ENCODE measurements at regions not wholly inside any gene's neighbourhood (a gene's known extent, or its start where the extent isn't known, plus 50 kb on each side); places are given as distances from the start of the nearest gene placed in this dataset.

- Histone ChIP-seq H4K20me1 (ENCODE audit: control insufficient read depth, extremely low read depth, insufficient read depth, low read length) (no peaks in the 10 kb centered on the region), H2AFZ (ENCODE audit: control insufficient read depth, low read length) (no peak overlapping the region), H3K4me3 (ENCODE audit: control insufficient read depth in 2 of 3, extremely low read depth in 1 of 3, insufficient read depth in 2 of 3, low read depth in 1 of 3, low read length in 3 of 3) (no peak overlapping the region), H3K27ac (ENCODE audit: control insufficient read depth, insufficient read depth, low read length) (no peak overlapping the region), H3K9me3 (ENCODE audit: control insufficient read depth, low read depth, low read length) (no peaks in the 10 kb centered on the region), H3K9me1 (ENCODE audit: control insufficient read depth, extremely low read depth, insufficient read depth, low read length) (no peaks in the 10 kb centered on the region), H3K4me2 (ENCODE audit: control insufficient read depth, extremely low read depth, insufficient read depth, low read depth, low read length) (no peak overlapping the region), H3K9ac (ENCODE audit: control insufficient read depth, extremely low read depth, insufficient read depth, low read length) (no peak overlapping the region), H3K27me3 (ENCODE audit: control insufficient read depth, extremely low read depth, insufficient read depth, low read length) (no peaks in the 10 kb centered on the region), H3K36me3 (ENCODE audit: control insufficient read depth in 2 of 2, extremely low read depth in 1 of 2, insufficient read depth in 2 of 2, low read length in 2 of 2) (no peaks in the 10 kb centered on the region), H3K79me2 (ENCODE audit: control insufficient read depth, insufficient read depth, low read length) (no peaks in the 10 kb centered on the region), H3K4me1 (ENCODE audit: control insufficient read depth, extremely low read depth, insufficient read depth, low read length) (no peaks in the 10 kb centered on the region)
- FAIRE-seq: peak; percentile 39
- TF ChIP-seq EZH2 (IDR thresholded peaks at IDR 0.05; ENCODE audit: low read length): no peak
- peak; percentile 52 to 76 (median 65) for TF ChIP-seq CTCF (optimal IDR thresholded peaks at IDR 0.05 in 1 of 3, IDR thresholded peaks at IDR 0.05 in 1 of 3, conservative IDR thresholded peaks at IDR 0.05 in 1 of 3; ENCODE audit: extremely low read depth in 1 of 3, insufficient read depth in 2 of 3, low read length in 3 of 3)
- no peak for DNase-seq (ENCODE audit: low read depth, low spot score)
- dilution Hi-C loops (cut with MboI; ENCODE audit: extremely low pct_ligation_motif_present, low sequenced_read_pairs): no loop called here
These were observed 172.2 kb upstream of the TLL1 start for GRCh38 chr4:165700855-165701254.

- Histone ChIP-seq H3K9ac (ENCODE audit: control insufficient read depth, extremely low read depth, insufficient read depth, low read length) (no peak overlapping the region), H4K20me1 (ENCODE audit: control insufficient read depth, extremely low read depth, insufficient read depth, low read length) (no peaks in the 10 kb centered on the region), H3K36me3 (ENCODE audit: control insufficient read depth in 2 of 2, extremely low read depth in 1 of 2, insufficient read depth in 2 of 2, low read length in 2 of 2) (no peaks in the 10 kb centered on the region), H2AFZ (ENCODE audit: control insufficient read depth, low read length) (no peak overlapping the region), H3K4me1 (ENCODE audit: control insufficient read depth, extremely low read depth, insufficient read depth, low read length) (no peaks in the 10 kb centered on the region), H3K9me1 (ENCODE audit: control insufficient read depth, extremely low read depth, insufficient read depth, low read length) (no peaks in the 10 kb centered on the region), H3K4me3 (ENCODE audit: control insufficient read depth in 2 of 3, extremely low read depth in 1 of 3, insufficient read depth in 2 of 3, low read depth in 1 of 3, low read length in 3 of 3) (no peak overlapping the region), H3K79me2 (ENCODE audit: control insufficient read depth, insufficient read depth, low read length) (no peaks in the 10 kb centered on the region), H3K9me3 (ENCODE audit: control insufficient read depth, low read depth, low read length) (no peaks in the 10 kb centered on the region), H3K4me2 (ENCODE audit: control insufficient read depth, extremely low read depth, insufficient read depth, low read depth, low read length) (no peak overlapping the region), H3K27me3 (ENCODE audit: control insufficient read depth, extremely low read depth, insufficient read depth, low read length) (no peaks in the 10 kb centered on the region), H3K27ac (ENCODE audit: control insufficient read depth, insufficient read depth, low read length) (no peak overlapping the region)
- FAIRE-seq: no peak
- no peak for DNase-seq (ENCODE audit: low read depth, low spot score)
- dilution Hi-C loops (cut with MboI; ENCODE audit: extremely low pct_ligation_motif_present, low sequenced_read_pairs): no loop called here
- TF ChIP-seq EZH2 (IDR thresholded peaks at IDR 0.05; ENCODE audit: low read length) (no peak), CTCF (optimal IDR thresholded peaks at IDR 0.05 in 1 of 3, IDR thresholded peaks at IDR 0.05 in 1 of 3, conservative IDR thresholded peaks at IDR 0.05 in 1 of 3; ENCODE audit: extremely low read depth in 1 of 3, insufficient read depth in 2 of 3, low read length in 3 of 3) (no peak)
These were observed 165.9 kb upstream of the TLL1 start for GRCh38 chr4:165707128-165707527.
